H1 (cell line): ENCODE measurements at regions not wholly inside any gene's neighbourhood (a gene's known extent, or its start where the extent isn't known, plus 50 kb on each side); places are given as distances from the start of the nearest gene placed in this dataset.
"Not testable (repeated sequence)": the region's sequence is repeated elsewhere in the genome, so short reads cannot be mapped to it uniquely, and the experiment has no call there.

Experiments
- CTCF ChIA-PET: fragments of 300-600 bp; sonication (Branson Sonifier 250); formaldehyde crosslinking; loops from one replicate; lab custom pipeline; 2021; ENCODE audit not compliant: partially characterized antibody; lab: Charles Lee
- POLR2A ChIA-PET: fragments of 300-600 bp; sonication (Branson Sonifier 250); formaldehyde crosslinking; loops from one replicate; lab custom pipeline; 2021; ENCODE audit warnings: inconsistent platforms; ENCODE audit not compliant: partially characterized antibody; lab: Charles Lee
- DNase-seq, 2 experiments: peaks; one replicate each; pipeline versions ENCODE4 v3.0.0 to v3.0.0-alpha.2; 2010 to 2022; ENCODE audit warnings: low spot score in 2 of 2, low read depth in 1 of 2, mixed read lengths in 1 of 2
- FAIRE-seq: peaks from 2 replicates; lab custom pipeline; 2011; peaks lifted over from hg19 to GRCh38; lab: Jason Lieb, UNC
- H2AFZ ChIP-seq: 2 replicates; pipeline ENCODE4 v1.8.1; 2012; ENCODE audit warnings: low read length, inconsistent platforms
- H2AK5ac ChIP-seq: 2 replicates; pipeline ENCODE4 v1.6.1; 2013; ENCODE audit warnings: low read depth, low read length
- H2BK120ac ChIP-seq: replicated peaks from 2 replicates; pipeline ENCODE3; 2013; ENCODE audit warnings: low read depth, low read length, inconsistent platforms
- H2BK12ac ChIP-seq: 2 replicates; pipeline ENCODE4 v1.6.1; 2013; ENCODE audit warnings: low read depth, low read length
- H2BK15ac ChIP-seq: 2 replicates; pipeline ENCODE4 v1.6.1; 2013; ENCODE audit warnings: low read length
- H2BK20ac ChIP-seq: 2 replicates; pipeline ENCODE4 v1.6.1; 2013; ENCODE audit warnings: low read length
- H2BK5ac ChIP-seq: 2 replicates; pipeline ENCODE4 v1.6.1; 2013; ENCODE audit warnings: low read depth, low read length
- H3K14ac ChIP-seq: 2 replicates; pipeline ENCODE4 v1.6.1; 2013; ENCODE audit warnings: inconsistent platforms; ENCODE audit not compliant: insufficient read length
- H3K18ac ChIP-seq: 2 replicates; pipeline ENCODE4 v1.6.1; 2013; ENCODE audit warnings: low read length; ENCODE audit errors: extremely low read depth
- H3K23ac ChIP-seq: 2 replicates; pipeline ENCODE4 v1.6.1; 2013; ENCODE audit warnings: inconsistent platforms; ENCODE audit not compliant: insufficient read length
- H3K23me2 ChIP-seq: 2 replicates; pipeline ENCODE4 v1.6.1; 2013; ENCODE audit warnings: low read depth, low read length
- H3K27ac ChIP-seq: 2 replicates; pipeline ENCODE4 v1.6.1; 2011; ENCODE audit warnings: low read depth, low read length, inconsistent platforms
- H3K27me3 ChIP-seq, 4 experiments: replicated peaks in 1 of 4; 1 replicate in 1 of 4; 2 replicates in 3 of 4; pipeline versions ENCODE4 v1.6.1 to v1.8.1; 2011 to 2013; ENCODE audit warnings: low read length in 3 of 4, mild to moderate bottlenecking in 3 of 4, inconsistent platforms in 2 of 4, mixed read lengths in 2 of 4, moderate library complexity in 1 of 4; ENCODE audit not compliant: control insufficient read depth in 3 of 4, insufficient read depth in 3 of 4; ENCODE audit errors: extremely low read depth in 1 of 4
- H3K36me3 ChIP-seq, 4 experiments: 2 replicates each; pipeline versions ENCODE4 v1.6.1 to v1.8.1; 2011 to 2013; ENCODE audit warnings: mild to moderate bottlenecking in 4 of 4, low read length in 3 of 4, moderate library complexity in 2 of 4, control low read depth in 1 of 4, inconsistent platforms in 1 of 4; ENCODE audit not compliant: insufficient read depth in 4 of 4, control insufficient read depth in 2 of 4
- H3K4ac ChIP-seq: replicated peaks from 2 replicates; pipeline ENCODE3; 2013; ENCODE audit warnings: low read length, low read depth, mixed read lengths, inconsistent platforms; ENCODE audit not compliant: insufficient read length
- H3K4me1 ChIP-seq, 4 experiments: replicated peaks in 1 of 4; 1 replicate in 1 of 4; 2 replicates in 3 of 4; pipeline versions ENCODE4 v1.6.1 to v1.8.1; 2011 to 2013; ENCODE audit warnings: low read length in 3 of 4, inconsistent platforms in 2 of 4, mixed read lengths in 1 of 4; ENCODE audit not compliant: insufficient read depth in 4 of 4, control insufficient read depth in 3 of 4
- H3K4me2 ChIP-seq, 2 experiments: 2 replicates each; pipeline versions ENCODE4 v1.6.1 to v1.8.1; 2011 to 2013; ENCODE audit warnings: low read depth in 2 of 2, low read length in 2 of 2, control low read depth in 1 of 2, inconsistent platforms in 1 of 2, mild to moderate bottlenecking in 1 of 2; ENCODE audit not compliant: insufficient read depth in 1 of 2
- H3K4me3 ChIP-seq, 4 experiments: fragments of 200-600, 300-600 bp in 1 of 4; sonication (generic), shearing (Covaris generic), sonication (Bioruptor Twin) in 1 of 4; 2 replicates each; pipeline versions ENCODE4 v1.5.1 to v1.8.1; 2011 to 2016; ENCODE audit warnings: low read length in 4 of 4, low read depth in 3 of 4, control low read depth in 2 of 4, inconsistent platforms in 2 of 4, mild to moderate bottlenecking in 2 of 4, mixed read lengths in 1 of 4, moderate library complexity in 1 of 4; ENCODE audit not compliant: insufficient read depth in 2 of 4; ENCODE audit errors: extremely low read depth in 1 of 4
- H3K56ac ChIP-seq: replicated peaks from 2 replicates; pipeline ENCODE3; 2013; ENCODE audit warnings: low read depth, mild to moderate bottlenecking, mixed read lengths, low read length, inconsistent platforms; ENCODE audit not compliant: insufficient read length
- H3K79me1 ChIP-seq: 2 replicates; pipeline ENCODE4 v1.6.1; 2013; ENCODE audit warnings: low read depth, low read length, control low read depth
- H3K79me2 ChIP-seq, 2 experiments: 2 replicates each; pipeline versions ENCODE4 v1.6.1 to v1.8.1; 2012 to 2013; ENCODE audit warnings: low read length in 2 of 2, mild to moderate bottlenecking in 2 of 2, inconsistent platforms in 1 of 2; ENCODE audit not compliant: insufficient read depth in 2 of 2, control insufficient read depth in 1 of 2
- H3K9ac ChIP-seq, 4 experiments: replicated peaks in 1 of 4; 1 replicate in 1 of 4; 2 replicates in 3 of 4; pipeline versions ENCODE4 v1.6.1 to v1.8.1; 2011 to 2013; ENCODE audit warnings: low read depth in 3 of 4, low read length in 3 of 4, control low read depth in 2 of 4, mild to moderate bottlenecking in 2 of 4, moderate library complexity in 2 of 4, inconsistent platforms in 1 of 4; ENCODE audit errors: extremely low read depth in 1 of 4
- H3K9me3 ChIP-seq, 2 experiments: 2 replicates each; pipeline versions ENCODE4 v1.6.1 to v1.8.1; 2012 to 2013; ENCODE audit warnings: mild to moderate bottlenecking in 2 of 2, moderate library complexity in 2 of 2, control low read depth in 1 of 2, inconsistent platforms in 1 of 2, low read depth in 1 of 2, low read length in 1 of 2, mixed read lengths in 1 of 2; ENCODE audit not compliant: insufficient read depth in 2 of 2
- H4K20me1 ChIP-seq, 2 experiments: replicated peaks in 1 of 2; 2 replicates each; pipeline versions ENCODE3 to v1.8.1; 2011 to 2013; ENCODE audit warnings: inconsistent platforms in 2 of 2, low read length in 2 of 2, mild to moderate bottlenecking in 1 of 2; ENCODE audit not compliant: insufficient read depth in 2 of 2, control insufficient read depth in 1 of 2
- H4K5ac ChIP-seq: 2 replicates; pipeline ENCODE4 v1.6.1; 2013; ENCODE audit warnings: low read length, low read depth, mixed read lengths, inconsistent platforms; ENCODE audit not compliant: insufficient read length
- H4K8ac ChIP-seq: 2 replicates; pipeline ENCODE4 v1.8.0; 2013; ENCODE audit warnings: mild to moderate bottlenecking, moderate library complexity, low read length, inconsistent platforms; ENCODE audit not compliant: insufficient read depth; ENCODE audit errors: extremely low read depth
- H4K91ac ChIP-seq: replicated peaks from 2 replicates; pipeline ENCODE3; 2013; ENCODE audit warnings: low read length, mixed read lengths, inconsistent platforms; ENCODE audit not compliant: insufficient read length
- EZH2 ChIP-seq: fragments of 200-600 bp; sonication (generic); IDR thresholded peaks from 2 replicates; pipeline ENCODE4 v1.7.1; 2012; ENCODE audit warnings: low read depth, mild to moderate bottlenecking, moderate library complexity, low read length, inconsistent platforms; ENCODE audit not compliant: severe bottlenecking
- WGBS, 2 experiments: shearing (Covaris generic) in 1 of 2; methylation state at CpG; one replicate each; pipeline versions ENCODE4 v1.1.6 to v1.1.7; 2013 to 2015; ENCODE audit warnings: low lambda C conversion rate in 2 of 2, mixed read lengths in 2 of 2, inconsistent platforms in 1 of 2, low coverage in 1 of 2, missing lambda C conversion rate in 1 of 2; ENCODE audit not compliant: insufficient replicate concordance in 2 of 2, insufficient coverage in 1 of 2, insufficient read length in 1 of 2; ENCODE audit errors: extremely low coverage in 1 of 2, missing lambda C conversion rate in 1 of 2; 5-methylcytosine and 5-hydroxymethylcytosine counted together

DNA sequence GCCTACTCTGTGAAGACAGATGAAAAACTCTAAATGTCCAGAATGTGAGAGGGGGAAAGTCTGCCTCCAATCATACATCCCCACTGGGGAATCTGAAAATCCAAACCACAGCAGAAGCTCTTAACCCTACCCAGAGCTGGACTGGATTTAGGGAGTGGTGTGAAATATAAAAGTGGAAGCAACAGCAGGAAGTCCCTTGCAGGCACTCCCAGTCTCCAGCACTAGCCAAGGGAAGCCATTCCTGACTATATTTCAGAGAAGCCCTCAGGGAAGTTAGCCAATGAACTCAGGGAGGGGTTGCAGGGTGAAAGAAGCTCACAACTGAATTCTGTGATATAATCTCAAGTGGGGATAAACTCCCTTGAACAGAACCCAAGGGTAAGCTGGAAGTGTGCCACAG, 51.5 kb downstream of the CRPPA start (continued):
- TF ChIP-seq EZH2, result no peak

DNA sequence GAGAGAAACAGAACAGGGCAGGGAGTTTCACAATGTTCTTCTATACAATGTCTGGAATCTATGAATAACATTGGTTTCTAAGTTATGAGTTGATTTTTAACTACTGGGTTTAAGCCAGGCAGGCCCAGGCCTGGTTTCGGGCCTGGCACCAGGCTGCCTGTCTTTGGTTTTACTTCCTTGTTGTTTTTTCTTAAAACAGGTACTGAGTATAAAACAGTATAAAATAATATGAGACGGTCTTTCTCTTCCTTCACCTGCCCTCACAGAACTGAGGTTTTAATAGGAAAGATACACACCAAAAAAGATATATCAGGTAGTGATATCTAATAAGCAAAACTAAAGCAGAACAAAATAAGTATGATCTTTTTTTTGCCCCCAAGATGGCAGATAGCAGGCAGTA, 52.0 kb downstream of the CRPPA start:
- H3K36me3 ChIP-seq, H3K27me3 ChIP-seq, H3K14ac ChIP-seq, POLR2A ChIA-PET, H3K79me2 ChIP-seq, H3K9me3 ChIP-seq, H4K5ac ChIP-seq, H2BK5ac ChIP-seq, H3K27ac ChIP-seq, H3K4me1 ChIP-seq, H3K79me1 ChIP-seq, H4K91ac ChIP-seq, CTCF ChIA-PET, H3K4me3 ChIP-seq, H2AFZ ChIP-seq, H2BK120ac ChIP-seq, H2BK15ac ChIP-seq, H3K23ac ChIP-seq, H2AK5ac ChIP-seq, H3K4ac ChIP-seq, H3K4me2 ChIP-seq, H3K9ac ChIP-seq, H3K23me2 ChIP-seq, H4K20me1 ChIP-seq, H3K56ac ChIP-seq, FAIRE-seq, H2BK20ac ChIP-seq, H4K8ac ChIP-seq, H2BK12ac ChIP-seq, DNase-seq, H3K18ac ChIP-seq: not testable (repeated sequence)
- WGBS, 2 experiments, result 95% methylated on average over 2 of the region's 2 CpGs; no CpG with 5 or more reads in 1 of the 2 experiments
